ENCODE measurements at regions not wholly inside any gene's neighbourhood (a gene's known extent, or its start where the extent isn't known, plus 50 kb on each side); places are given as distances from the start of the nearest gene placed in this dataset.
"Not testable (repeated sequence)": the region's sequence is repeated elsewhere in the genome, so short reads cannot be mapped to it uniquely, and the experiment has no call there.

GRCh38 chr16:18263046-18263445 is 73.5 kb downstream of the NPIPA8 start:
- not testable (repeated sequence) for DNase-seq

- DNase-seq: not testable (repeated sequence)
Observed at GRCh38 chr16:18261848-18262247, 74.7 kb downstream of the NPIPA8 start.

- DNase-seq: not testable (repeated sequence)
Observed at GRCh38 chr16:18259496-18260176, 76.9 kb downstream of the NPIPA8 start.

GRCh38 chr16:18252943-18253342 is 83.6 kb downstream of the NPIPA8 start:
- DNase-seq: not testable (repeated sequence)

GRCh38 chr16:18230505-18230904 is 106.0 kb downstream of the NPIPA8 start:
- not testable (repeated sequence) for DNase-seq

- DNase-seq: not testable (repeated sequence)
Observed at GRCh38 chr16:18222054-18223009, 114.2 kb downstream of the NPIPA8 start.

- DNase-seq: not testable (repeated sequence)
Observed at GRCh38 chr16:18217741-18218140, 118.8 kb downstream of the NPIPA8 start.

- DNase-seq: not testable (repeated sequence)
Observed at GRCh38 chr16:18216814-18217213, 119.7 kb downstream of the NPIPA8 start.

- not testable (repeated sequence) for DNase-seq
Observed at GRCh38 chr16:18213810-18214209, 122.7 kb downstream of the NPIPA8 start.

- DNase-seq: not testable (repeated sequence)
Observed at GRCh38 chr16:18211505-18211904, 125.0 kb downstream of the NPIPA8 start.

- DNase-seq: not testable (repeated sequence)
Observed at GRCh38 chr16:18204786-18205185, 131.8 kb downstream of the NPIPA8 start.

GRCh38 chr16:18204309-18204708 is 132.2 kb downstream of the NPIPA8 start:
- not testable (repeated sequence) for DNase-seq

- not testable (repeated sequence) for DNase-seq
Observed at GRCh38 chr16:18201511-18201910, 135.0 kb downstream of the NPIPA8 start.

GRCh38 chr16:18192389-18192788 is 144.1 kb downstream of the NPIPA8 start:
- not testable (repeated sequence) for DNase-seq

GRCh38 chr16:18190179-18190578 is 146.4 kb downstream of the NPIPA8 start:
- DNase-seq: not testable (repeated sequence)

GRCh38 chr16:18184755-18185154 is 151.8 kb downstream of the NPIPA8 start:
- DNase-seq: not testable (repeated sequence)

- not testable (repeated sequence) for DNase-seq
Observed at GRCh38 chr16:18181028-18181427, 155.5 kb downstream of the NPIPA8 start.

GRCh38 chr16:18173945-18174497 is 162.5 kb downstream of the NPIPA8 start:
- not testable (repeated sequence) for DNase-seq

GRCh38 chr16:18162293-18162692 is 174.2 kb downstream of the NPIPA8 start:
- not testable (repeated sequence) for DNase-seq

- not testable (repeated sequence) for DNase-seq
Observed at GRCh38 chr16:18161224-18161623, 175.3 kb downstream of the NPIPA8 start.

- not testable (repeated sequence) for DNase-seq
Observed at GRCh38 chr16:18159185-18159584, 177.4 kb downstream of the NPIPA8 start.

GRCh38 chr16:18157854-18158253 is 178.7 kb downstream of the NPIPA8 start:
- not testable (repeated sequence) for DNase-seq

- DNase-seq: not testable (repeated sequence)
Observed at GRCh38 chr16:18152832-18153231, 183.7 kb downstream of the NPIPA8 start.

Data from fibroblast of skin of right quadriceps (primary cell).